ENCODE measurements at regions not wholly inside any gene's neighbourhood (a gene's known extent, or its start where the extent isn't known, plus 50 kb on each side); places are given as distances from the start of the nearest gene placed in this dataset.
"Not testable (repeated sequence)": the region's sequence is repeated elsewhere in the genome, so short reads cannot be mapped to it uniquely, and the experiment has no call there.

DNA sequence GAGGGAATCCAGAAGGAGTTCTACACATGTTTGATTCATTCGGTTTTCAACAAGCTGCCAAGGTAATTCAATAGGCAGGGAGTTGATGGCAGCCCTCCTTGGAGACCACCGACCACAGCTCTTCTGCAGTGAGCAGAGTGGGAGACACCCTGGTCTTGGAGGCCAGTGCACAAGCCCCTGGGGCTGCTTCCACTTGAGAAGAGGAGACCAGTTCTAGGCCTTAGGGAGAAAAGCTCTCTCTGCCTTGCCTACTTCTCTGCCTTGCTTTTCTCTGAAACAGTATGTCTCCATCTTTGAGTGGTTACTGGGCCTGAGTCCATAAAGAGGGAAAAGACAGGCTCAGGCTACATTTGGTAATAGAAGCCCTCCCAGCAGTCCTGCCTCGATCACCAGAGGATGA, 671.9 kb downstream of the UQCRFS1 start:
- Histone ChIP-seq H3K27ac (no peak overlapping the region), H3K4me3 (no peak overlapping the region)
- TF ChIP-seq CTCF (IDR thresholded peaks at IDR 0.05), result no peak
- no peak for DNase-seq (ENCODE audit: low spot score)

DNA sequence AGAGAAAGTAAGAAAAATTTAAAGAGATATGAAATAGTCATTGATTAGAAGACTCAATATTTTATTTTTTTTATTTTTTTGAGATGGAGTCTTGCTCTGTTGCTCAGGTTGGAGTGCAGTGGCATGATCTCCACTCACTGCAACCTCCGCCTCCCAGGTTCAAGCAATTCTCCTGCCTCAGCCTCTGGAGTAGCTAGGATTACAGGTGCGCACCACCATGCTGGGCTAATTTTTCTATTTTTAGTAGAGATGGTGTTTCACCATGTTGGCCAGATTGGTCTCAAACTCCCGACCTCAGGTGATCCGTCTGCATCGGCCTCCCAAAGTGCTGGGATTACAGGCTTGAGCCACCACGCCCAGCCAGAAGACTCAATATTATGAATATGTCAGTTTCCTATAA, 672.6 kb downstream of the UQCRFS1 start:
- not testable (repeated sequence) for H3K4me3 ChIP-seq; H3K27ac ChIP-seq; DNase-seq (ENCODE audit: low spot score)

GRCh38 chr19:28539759-28540158, 673.2 kb downstream of the UQCRFS1 start:
- no peak for DNase-seq (ENCODE audit: low spot score)
- H3K4me3 ChIP-seq, result no peak overlapping the region
- TF ChIP-seq CTCF (IDR thresholded peaks at IDR 0.05), result no peak
- no peak overlapping the region for H3K27ac ChIP-seq

- DNase-seq (ENCODE audit: low spot score); H3K4me3 ChIP-seq; H3K27ac ChIP-seq: not testable (repeated sequence)
These were observed 674.4 kb downstream of the UQCRFS1 start for GRCh38 chr19:28538579-28538978.

DNA sequence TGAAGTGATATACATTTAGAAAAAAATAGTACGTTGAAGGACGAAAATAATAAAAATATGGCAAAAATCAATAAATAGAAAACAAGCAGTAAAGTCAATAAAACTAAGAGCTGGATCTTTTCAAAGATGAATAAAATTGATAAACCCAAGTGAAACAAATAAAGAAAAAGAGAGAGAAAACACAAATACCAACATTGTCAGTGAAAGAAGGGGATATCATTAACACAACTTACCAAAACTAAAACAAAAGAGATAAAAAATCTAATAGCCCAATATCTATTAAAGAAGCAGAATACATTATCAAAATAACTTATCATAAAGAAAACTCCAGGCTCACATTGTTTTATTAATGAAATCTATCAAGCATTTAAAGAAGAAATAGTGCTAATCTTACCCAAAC, 675.1 kb downstream of the UQCRFS1 start:
- H3K27ac ChIP-seq, result no peak overlapping the region
- no peak for DNase-seq (ENCODE audit: low spot score)
- TF ChIP-seq CTCF (IDR thresholded peaks at IDR 0.05), result no peak
- no peak overlapping the region for H3K4me3 ChIP-seq

DNA sequence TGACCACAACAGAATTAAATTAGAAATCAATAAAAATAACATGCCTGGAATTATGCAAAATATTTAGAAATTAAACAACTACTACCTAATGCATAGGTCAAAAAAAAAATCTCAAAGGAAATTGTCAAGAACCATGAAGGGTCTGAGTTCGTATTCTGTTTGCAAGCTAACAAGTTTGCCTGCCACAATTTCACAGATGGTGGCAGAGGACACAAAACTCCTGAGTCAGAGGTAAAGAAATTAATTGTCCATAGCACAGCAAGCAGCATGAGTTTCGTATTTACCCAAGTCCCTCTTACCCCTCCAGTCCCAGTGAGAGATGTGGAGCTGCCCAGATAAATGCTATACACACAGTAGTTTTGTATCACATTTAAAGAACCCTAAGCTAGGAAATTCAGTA, 675.9 kb downstream of the UQCRFS1 start:
- no peak for DNase-seq (ENCODE audit: low spot score)
- Histone ChIP-seq H3K4me3 (no peak overlapping the region), H3K27ac (no peak overlapping the region)
- TF ChIP-seq CTCF (IDR thresholded peaks at IDR 0.05), result no peak

- DNase-seq (ENCODE audit: low spot score), result no peak
- no peak for TF ChIP-seq CTCF (IDR thresholded peaks at IDR 0.05)
These were observed 677.6 kb downstream of the UQCRFS1 start for GRCh38 chr19:28535352-28535775.

DNA sequence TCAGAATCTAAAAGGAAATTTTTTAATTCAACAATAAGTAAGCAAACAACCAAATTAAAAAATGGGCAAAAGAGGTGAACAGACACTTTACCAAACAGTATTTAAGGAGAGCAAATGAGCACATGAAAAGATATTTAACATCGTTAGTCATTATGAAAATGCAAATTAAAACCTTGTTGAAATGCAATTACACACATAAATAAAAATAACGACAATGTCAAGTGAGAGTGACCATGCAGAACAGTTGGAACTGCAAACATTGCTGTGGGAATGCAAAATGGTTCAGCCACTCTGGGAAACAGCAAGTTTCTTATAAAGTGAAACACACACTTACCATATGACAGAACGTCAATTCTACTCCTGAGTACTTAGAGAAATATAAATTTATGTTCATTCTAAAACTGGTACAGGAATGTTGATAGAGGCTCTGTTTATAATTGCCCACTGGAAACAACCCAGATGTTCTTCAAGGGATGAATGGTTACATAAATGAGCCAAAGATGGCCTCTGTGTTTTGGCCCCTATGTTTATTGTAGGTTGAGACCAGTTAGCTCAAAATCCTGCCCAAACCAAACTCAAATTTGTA, 678.1 kb downstream of the UQCRFS1 start:
- TF ChIP-seq CTCF (IDR thresholded peaks at IDR 0.05), result no peak
- no peak overlapping the region for H3K4me3 ChIP-seq
- no peak overlapping the region for H3K27ac ChIP-seq
- DNase-seq (ENCODE audit: low spot score), result no peak

More at GRCh38 chr19:28535352-28535775, 677.6 kb downstream of the UQCRFS1 start:
- Histone ChIP-seq H3K27ac (no peak overlapping the region), H3K4me3 (no peak overlapping the region)

All from coronary artery (tissue), 2 donors.